HepG2 (cell line): ENCODE measurements at regions not wholly inside any gene's neighbourhood (a gene's known extent, or its start where the extent isn't known, plus 50 kb on each side); places are given as distances from the start of the nearest gene placed in this dataset.

Experiments used
- GPN1 ChIP-seq: sonication (generic); formaldehyde crosslinking; IDR thresholded peaks from 2 replicates; pipeline ENCODE4 v1.5.1; 2020; ENCODE audit warnings: missing genetic modification reagents, borderline replicate concordance
- HOXA3 ChIP-seq: sonication (generic); formaldehyde crosslinking; IDR thresholded peaks from 2 replicates; pipeline ENCODE4 v1.5.0; 2020; ENCODE audit warnings: missing genetic modification reagents
- LBX2 ChIP-seq: sonication (generic); formaldehyde crosslinking; IDR thresholded peaks from 2 replicates; pipeline ENCODE4 v1.5.0; 2020; ENCODE audit warnings: missing genetic modification reagents, mild to moderate bottlenecking, borderline replicate concordance
- PAF1 ChIP-seq: IDR thresholded peaks from 2 replicates; pipeline ENCODE4 v1.6.1; 2016; ENCODE audit warnings: missing genetic modification reagents, missing compliant biosample characterization
- RARA ChIP-seq: IDR thresholded peaks from 2 replicates; pipeline ENCODE4 v1.6.1; 2016; ENCODE audit warnings: missing genetic modification reagents, missing compliant biosample characterization
- RNF219 ChIP-seq: sonication (generic); formaldehyde crosslinking; IDR thresholded peaks from 2 replicates; pipeline ENCODE4 v1.5.0; 2020; ENCODE audit warnings: mild to moderate bottlenecking, missing genetic modification reagents
- SMAD1 ChIP-seq: sonication (generic); formaldehyde crosslinking; IDR thresholded peaks from 2 replicates; pipeline ENCODE4 v1.4.0; 2020; ENCODE audit warnings: missing genetic modification reagents, low read depth, mild to moderate bottlenecking, borderline replicate concordance
- TRIM22 ChIP-seq: fragments of 450-650 bp; IDR thresholded peaks from 2 replicates; pipeline ENCODE4 v1.6.1; 2017
- ZFP36 ChIP-seq: fragments of 150-350 bp; IDR thresholded peaks from 2 replicates; pipeline ENCODE4 v1.6.1; 2018; ENCODE audit warnings: borderline replicate concordance, low read length, low read depth; ENCODE audit not compliant: partially characterized antibody
- ZNF431 ChIP-seq: sonication (generic); formaldehyde crosslinking; IDR thresholded peaks from 2 replicates; pipeline ENCODE4 v1.9.0; 2022; ENCODE audit warnings: missing genetic modification reagents, low read depth, mild to moderate bottlenecking, borderline replicate concordance
- ZNF501 ChIP-seq: sonication (generic); formaldehyde crosslinking; IDR thresholded peaks from 2 replicates; pipeline ENCODE4 v1.5.1; 2020; ENCODE audit warnings: mild to moderate bottlenecking, moderate library complexity, missing genetic modification reagents
- ZNF510 ChIP-seq: sonication (generic); formaldehyde crosslinking; IDR thresholded peaks from 2 replicates; pipeline ENCODE4 v1.4.0; 2020; ENCODE audit warnings: low read depth, mild to moderate bottlenecking, missing genetic modification reagents
- ZNF569 ChIP-seq: sonication (generic); formaldehyde crosslinking; IDR thresholded peaks from 2 replicates; pipeline ENCODE4 v1.5.0; 2020; ENCODE audit warnings: mild to moderate bottlenecking, missing genetic modification reagents, moderate library complexity, borderline replicate concordance
- ZNF597 ChIP-seq: sonication (generic); formaldehyde crosslinking; IDR thresholded peaks from 2 replicates; pipeline ENCODE4 v1.5.0; 2020; ENCODE audit warnings: missing genetic modification reagents
- ZNF619 ChIP-seq: sonication (generic); formaldehyde crosslinking; IDR thresholded peaks from 2 replicates; pipeline ENCODE4 v1.4.0; 2020; ENCODE audit warnings: mild to moderate bottlenecking, missing genetic modification reagents
- ZNF709 ChIP-seq: sonication (generic); formaldehyde crosslinking; IDR thresholded peaks from 2 replicates; pipeline ENCODE4 v1.5.0; 2020; ENCODE audit warnings: mild to moderate bottlenecking, missing genetic modification reagents
- ZNF710 ChIP-seq: sonication (generic); formaldehyde crosslinking; IDR thresholded peaks from 2 replicates; pipeline ENCODE4 v1.5.0; 2020; ENCODE audit warnings: mild to moderate bottlenecking, missing genetic modification reagents, borderline replicate concordance
- ZNF773 ChIP-seq: sonication (generic); formaldehyde crosslinking; IDR thresholded peaks from 2 replicates; pipeline ENCODE4 v1.4.0; 2020; ENCODE audit warnings: missing genetic modification reagents, borderline replicate concordance
- ZXDC ChIP-seq: sonication (generic); formaldehyde crosslinking; IDR thresholded peaks from 2 replicates; pipeline ENCODE4 v1.5.0; 2020; ENCODE audit warnings: mild to moderate bottlenecking, missing genetic modification reagents

- no peak for TF ChIP-seq GPN1
- TF ChIP-seq RNF219 (CRISPR knock-in tag): no peak
- no peak for TF ChIP-seq ZNF773 (CRISPR knock-in tag)
- TF ChIP-seq ZNF619 (CRISPR knock-in tag): peak; percentile 79; the same call in 1 of the 2 replicates
- TF ChIP-seq ZNF709: no peak
- no peak for TF ChIP-seq ZXDC (CRISPR knock-in tag)
- no peak for TF ChIP-seq LBX2 (CRISPR knock-in tag)
- TF ChIP-seq ZNF431 (CRISPR knock-in tag): no peak; the same call in 1 of the 2 replicates
- TF ChIP-seq ZNF710 (CRISPR knock-in tag): peak; percentile 70; the same call in 1 of the 2 replicates
- no peak for TF ChIP-seq PAF1 (CRISPR knock-in tag)
- no peak for TF ChIP-seq TRIM22
- peak; percentile 88; the same call in 1 of the 2 replicates for TF ChIP-seq SMAD1 (CRISPR knock-in tag)
- TF ChIP-seq RARA (CRISPR knock-in tag): no peak; the same call in 1 of the 2 replicates
- TF ChIP-seq ZNF597 (CRISPR knock-in tag): no peak
- no peak for TF ChIP-seq ZNF569 (CRISPR knock-in tag)
- 0 out of 2 replicates have a peak, but pooled peaks have one; percentile 73 for TF ChIP-seq ZNF510 (CRISPR knock-in tag)
- peak; percentile 81 for TF ChIP-seq ZNF501 (CRISPR knock-in tag)
- peak; percentile 92 for TF ChIP-seq HOXA3 (CRISPR knock-in tag)
- TF ChIP-seq ZFP36: no peak
These were observed 235.3 kb downstream of the SYK start (continued) for GRCh38 chr9:91036826-91037510.
